MCF 10A (cell line): ENCODE measurements at regions not wholly inside any gene's neighbourhood (a gene's known extent, or its start where the extent isn't known, plus 50 kb on each side); places are given as distances from the start of the nearest gene placed in this dataset.
A peak's percentile ranks its signal among the peaks of the same experiment; 100 is the strongest.

Experiments used
- BruUV-seq: library from RNA; stranded (reverse); fragments of 400-500 nt; replicated peaks from 2 replicates; lab custom pipeline; 2021; lab: Mats Ljungman, UMichigan
- CTCF ChIA-PET: fragments of 300-600 bp; sonication (Branson Sonifier 250); formaldehyde crosslinking; extraction: SDS; loops from one replicate; lab custom pipeline; 2021; ENCODE audit warnings: antibody characterized with exemption, inconsistent platforms; lab: Yijun Ruan, JAX
- POLR2A ChIA-PET: fragments of 300-600, 350-650 bp; sonication (Branson Sonifier 250); formaldehyde crosslinking; extraction: SDS; loops from one replicate; lab custom pipeline; 2020; ENCODE audit warnings: antibody characterized with exemption, inconsistent platforms; lab: Yijun Ruan, JAX
- DNase-seq: peaks from one replicate; pipeline ENCODE4 v3.0.0-alpha.2; 2018; ENCODE audit not compliant: unreplicated experiment
- H3K27ac Mint-ChIP-seq: one replicate; pipeline ENCODE4 v1.8.0; 2022; ENCODE audit warnings: mild to moderate bottlenecking, low read depth, mixed read lengths; ENCODE audit not compliant: unreplicated experiment
- H3K27me3 Mint-ChIP-seq: one replicate; pipeline ENCODE4 v1.8.0; 2022; ENCODE audit warnings: mixed read lengths; ENCODE audit not compliant: insufficient read depth, unreplicated experiment
- H3K36me3 Mint-ChIP-seq: one replicate; pipeline ENCODE4 v1.8.0; 2022; ENCODE audit warnings: mild to moderate bottlenecking, moderate library complexity, mixed read lengths; ENCODE audit not compliant: insufficient read depth, unreplicated experiment
- H3K4me1 Mint-ChIP-seq: one replicate; pipeline ENCODE4 v1.8.0; 2022; ENCODE audit warnings: mixed read lengths; ENCODE audit not compliant: insufficient read depth, unreplicated experiment
- H3K4me3 Mint-ChIP-seq: one replicate; pipeline ENCODE4 v1.8.0; 2022; ENCODE audit warnings: mild to moderate bottlenecking, moderate library complexity, mixed read lengths; ENCODE audit not compliant: unreplicated experiment
- H3K9me3 Mint-ChIP-seq: one replicate; pipeline ENCODE4 v1.8.0; 2022; ENCODE audit warnings: mixed read lengths; ENCODE audit not compliant: unreplicated experiment
- intact Hi-C: fragments of 100-400 bp; cut with micrococcal nuclease; formaldehyde crosslinking; loops from 2 replicates; pipeline ENCODE4 v1.14.1; 2022
- TF ChIP-seq, protein P1 (sequence below): fragments of 200-600 bp; IDR thresholded peaks from one replicate; pipeline ENCODE4 v1.8.0; 2022; ENCODE audit warnings: antibody characterized with exemption, mild to moderate bottlenecking; ENCODE audit not compliant: unreplicated experiment

DNA sequence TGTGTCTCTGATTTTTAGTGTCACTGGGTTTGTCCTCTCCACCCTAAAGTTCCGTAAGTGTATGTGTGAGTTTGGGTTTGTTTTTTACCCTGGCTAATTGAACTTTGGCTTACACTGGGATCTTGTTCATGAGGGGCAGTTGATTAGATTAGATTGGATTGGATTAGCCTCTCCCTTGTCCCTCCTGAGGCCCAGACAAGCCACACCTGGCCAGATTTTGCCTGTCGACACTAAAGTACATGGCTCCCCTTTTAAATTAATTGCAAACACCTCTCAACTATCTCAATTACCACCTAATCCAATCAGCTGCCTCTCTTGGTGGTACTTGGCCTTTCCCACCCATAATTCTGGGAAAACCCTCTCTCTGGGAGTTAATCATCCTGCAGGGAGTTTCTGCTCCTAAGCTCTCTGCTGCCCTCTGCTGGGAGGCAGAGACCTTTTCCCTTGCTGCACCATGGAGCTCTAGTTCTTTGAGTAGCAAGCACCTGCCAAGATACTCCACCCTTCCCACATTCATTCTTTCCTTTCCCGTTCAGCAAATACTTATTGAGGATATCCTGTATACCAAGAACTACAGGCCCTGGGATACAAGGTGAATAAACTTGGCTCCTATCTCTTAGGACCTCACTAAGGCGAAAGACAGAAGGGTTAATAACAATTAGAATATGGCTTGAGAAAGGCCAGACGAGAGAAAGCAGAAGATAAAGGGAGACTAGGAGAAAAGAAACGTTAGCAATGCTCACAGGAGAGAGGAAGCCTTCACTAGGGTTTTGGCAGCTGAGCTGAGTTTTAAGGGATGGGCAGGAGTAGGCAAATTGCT is 60.0 kb upstream of the MPHOSPH6 start:
- CTCF ChIA-PET: interaction anchor here (0.6 to 10.1 kb wide), 52 partner anchors 9 to 1232 kb away, joined by 3 to 128 read pairs (median 4); partner anchors contain the start of genes HSD17B2 and MPHOSPH6

DNA sequence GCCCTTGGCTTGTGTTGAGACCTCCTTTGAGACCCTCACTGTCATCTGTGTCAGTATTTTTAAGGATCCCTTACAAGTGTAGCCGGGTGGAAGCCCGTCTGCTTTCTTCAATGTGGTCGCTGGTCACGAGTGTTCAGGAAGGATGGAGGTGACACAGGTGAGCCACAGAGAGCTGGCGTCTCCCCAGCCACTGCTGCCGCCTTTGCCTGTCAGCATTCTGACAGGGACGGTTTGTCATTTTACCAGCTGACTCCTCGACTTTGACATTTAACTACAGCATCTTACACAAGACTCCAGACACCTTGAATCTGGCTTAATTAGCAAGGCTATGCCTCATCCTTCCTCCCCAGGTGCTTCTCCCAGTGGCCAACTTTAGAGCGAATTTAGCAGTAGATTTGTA is 56.3 kb upstream of the MPHOSPH6 start:
- intact Hi-C loops: no loop called here
- Mint-ChIP-seq H3K4me3 (no peak overlapping the region), H3K27ac (no peak overlapping the region), H3K36me3 (peaks cover 6% of the 10 kb centered on the region), H3K27me3 (peaks cover 24% of the 10 kb centered on the region), H3K9me3 (no peaks in the 10 kb centered on the region), H3K4me1 (no peaks in the 10 kb centered on the region)
- TF ChIP-seq, protein P1, sequence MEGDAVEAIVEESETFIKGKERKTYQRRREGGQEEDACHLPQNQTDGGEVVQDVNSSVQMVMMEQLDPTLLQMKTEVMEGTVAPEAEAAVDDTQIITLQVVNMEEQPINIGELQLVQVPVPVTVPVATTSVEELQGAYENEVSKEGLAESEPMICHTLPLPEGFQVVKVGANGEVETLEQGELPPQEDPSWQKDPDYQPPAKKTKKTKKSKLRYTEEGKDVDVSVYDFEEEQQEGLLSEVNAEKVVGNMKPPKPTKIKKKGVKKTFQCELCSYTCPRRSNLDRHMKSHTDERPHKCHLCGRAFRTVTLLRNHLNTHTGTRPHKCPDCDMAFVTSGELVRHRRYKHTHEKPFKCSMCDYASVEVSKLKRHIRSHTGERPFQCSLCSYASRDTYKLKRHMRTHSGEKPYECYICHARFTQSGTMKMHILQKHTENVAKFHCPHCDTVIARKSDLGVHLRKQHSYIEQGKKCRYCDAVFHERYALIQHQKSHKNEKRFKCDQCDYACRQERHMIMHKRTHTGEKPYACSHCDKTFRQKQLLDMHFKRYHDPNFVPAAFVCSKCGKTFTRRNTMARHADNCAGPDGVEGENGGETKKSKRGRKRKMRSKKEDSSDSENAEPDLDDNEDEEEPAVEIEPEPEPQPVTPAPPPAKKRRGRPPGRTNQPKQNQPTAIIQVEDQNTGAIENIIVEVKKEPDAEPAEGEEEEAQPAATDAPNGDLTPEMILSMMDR: no peak
- ChIA-PET POLR2A (no interaction called here), CTCF (interaction anchor here (0.8 to 10.1 kb wide), 4 partner anchors 154 to 338 kb away, joined by 3 to 128 read pairs (median 62); partner anchors contain the start of gene HSD17B2)
- DNase-seq: no peak
- BruUV-seq: no TSS peak

More for the DNA sequence above, 60.0 kb upstream of the MPHOSPH6 start:
- POLR2A ChIA-PET: interaction anchor here (1.0 to 2.1 kb wide), 3 partner anchors 60 to 198 kb away, joined by 3 to 8 read pairs (median 5); partner anchors contain the start of gene MPHOSPH6
- BruUV-seq: no TSS peak
- peaks cover 29% of the 10 kb centered on the region for H3K27me3 Mint-ChIP-seq
- H3K36me3 Mint-ChIP-seq: no peaks in the 10 kb centered on the region
- TF ChIP-seq, protein P1: peak; percentile 87
- peak; percentile 84 for DNase-seq
- H3K4me3 Mint-ChIP-seq: no peak overlapping the region
- H3K9me3 Mint-ChIP-seq: no peaks in the 10 kb centered on the region
- intact Hi-C loops: loop anchor here (1.0 to 2.0 kb wide), 4 partner anchors 59 to 340 kb away; partner anchors contain the start of gene MPHOSPH6
- no peak overlapping the region for H3K27ac Mint-ChIP-seq
- H3K4me1 Mint-ChIP-seq: no peaks in the 10 kb centered on the region

DNA sequence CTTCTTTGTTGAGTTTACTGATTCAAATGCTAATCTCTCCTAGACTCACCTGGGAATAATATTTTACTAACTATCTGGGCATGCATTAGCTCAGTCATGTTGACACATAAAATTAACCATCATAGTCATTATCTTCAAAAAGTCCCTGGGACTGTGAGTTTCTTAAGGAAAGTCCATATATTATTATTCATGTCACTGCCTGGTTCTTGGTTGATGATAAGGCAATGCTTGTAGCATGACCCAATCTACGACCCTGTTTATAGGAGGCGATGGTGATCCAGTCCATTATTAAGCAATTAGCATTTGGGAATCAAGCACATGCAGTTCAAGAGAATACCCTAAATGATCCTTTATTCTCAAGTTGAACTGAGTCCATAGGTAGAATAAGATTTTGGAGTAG is 54.8 kb upstream of the MPHOSPH6 start:
- Mint-ChIP-seq H3K27ac (no peak overlapping the region), H3K9me3 (no peaks in the 10 kb centered on the region), H3K4me3 (no peak overlapping the region), H3K4me1 (no peaks in the 10 kb centered on the region), H3K36me3 (peaks cover 6% of the 10 kb centered on the region), H3K27me3 (peaks cover 24% of the 10 kb centered on the region)
- CTCF ChIA-PET: interaction anchor here (0.8 to 9.8 kb wide), 5 partner anchors 13 to 284 kb away, joined by 3 to 128 read pairs (median 4); partner anchors contain the start of gene HSD17B2
- no TSS peak for BruUV-seq
- intact Hi-C loops: no loop called here
- TF ChIP-seq, protein P1: no peak
- POLR2A ChIA-PET: no interaction called here
- DNase-seq: no peak

DNA sequence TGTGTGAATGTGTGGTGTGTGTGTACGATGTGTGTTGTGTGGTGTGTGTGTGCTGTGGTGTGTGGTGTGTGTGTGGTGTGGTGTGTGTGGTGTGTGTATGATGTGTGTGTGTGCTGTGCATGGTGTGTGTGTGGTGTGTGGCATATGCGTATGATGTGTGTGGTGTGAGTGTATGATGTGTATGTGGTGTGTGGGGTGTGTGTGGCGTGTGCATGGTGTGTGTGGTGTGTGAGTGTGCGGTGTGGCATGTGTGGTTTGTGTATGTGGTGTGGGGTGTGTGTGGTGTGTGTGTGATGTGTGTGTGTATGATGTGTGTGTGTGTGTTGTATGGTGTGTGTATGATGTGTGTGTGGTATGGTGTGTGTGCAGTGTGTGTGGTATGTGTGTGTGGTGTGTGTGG is 50.5 kb upstream of the MPHOSPH6 start:
- H3K9me3 Mint-ChIP-seq: no peaks in the 10 kb centered on the region
- no peak for DNase-seq
- peaks cover 6% of the 10 kb centered on the region for H3K36me3 Mint-ChIP-seq
- H3K27ac Mint-ChIP-seq: no peak overlapping the region
- H3K4me1 Mint-ChIP-seq: no peaks in the 10 kb centered on the region
- BruUV-seq: no TSS peak
- TF ChIP-seq, protein P1: no peak
- ChIA-PET CTCF (interaction anchor here (1.7 kb wide), 1 partner anchor 10 kb away, joined by 6 read pairs; no protein-coding TSS in a partner anchor), POLR2A (no interaction called here)
- no peak overlapping the region for H3K4me3 Mint-ChIP-seq
- intact Hi-C loops: no loop called here
- H3K27me3 Mint-ChIP-seq: peaks cover 2% of the 10 kb centered on the region
